Thyroid gland (tissue), 4 donors: ENCODE measurements at regions not wholly inside any gene's neighbourhood (a gene's known extent, or its start where the extent isn't known, plus 50 kb on each side); places are given as distances from the start of the nearest gene placed in this dataset.

Experiments
- DNase-seq, 2 donors: peaks; one replicate each; pipeline ENCODE4 v3.0.0-alpha.2; 2019
- H3K27ac ChIP-seq, 3 donors: fragments of 200-600 bp; sonication (generic); 1 replicate in 2 of 3; 2 replicates in 1 of 3; pipeline ENCODE4 v1.5.1; 2016 to 2019; ENCODE audit warnings: mild to moderate bottlenecking in 1 of 3, moderate library complexity in 1 of 3
- H3K27me3 ChIP-seq: fragments of 200-600 bp; sonication (generic); one replicate; pipeline ENCODE4 v1.5.1; 2019
- H3K36me3 ChIP-seq, 2 donors: fragments of 200-600 bp; sonication (generic); one replicate each; pipeline ENCODE4 v1.5.1; 2016 to 2019
- H3K4me1 ChIP-seq, 2 donors: fragments of 200-600 bp; sonication (generic); one replicate each; pipeline ENCODE4 v1.5.1; 2017 to 2019
- H3K4me3 ChIP-seq, 3 donors: fragments of 200-600 bp; sonication (generic); replicated peaks in 1 of 3; 1 replicate in 2 of 3; 2 replicates in 1 of 3; pipeline ENCODE4 v1.5.1; 2016; ENCODE audit warnings: mild to moderate bottlenecking in 1 of 3
- H3K9me3 ChIP-seq: fragments of 200-600 bp; sonication (generic); one replicate; pipeline ENCODE4 v1.5.1; 2017
- POLR2A ChIP-seq, 2 donors: fragments of 450-650 bp; IDR thresholded peaks; one replicate each; pipeline ENCODE4 v1.6.1; 2017; ENCODE audit warnings: antibody characterized with exemption in 2 of 2, mild to moderate bottlenecking in 2 of 2, moderate library complexity in 1 of 2
- WGBS, 2 donors: methylation state at CpG; one replicate each; pipeline ENCODE4 v1.1.5; 2017; 5-methylcytosine and 5-hydroxymethylcytosine counted together
- intact Hi-C: fragments of 100-400 bp; cut with DNase I; formaldehyde crosslinking; loops from one replicate; pipeline ENCODE4 v1.15.1; 2023
- TF ChIP-seq, protein P1 (sequence below), 6 experiments: fragments of 200-600 bp in 3 of 6; fragments of 450-650 bp in 3 of 6; sonication (generic) in 3 of 6; IDR thresholded peaks; one replicate each; pipeline ENCODE4 v1.5.1; 2016 to 2019; ENCODE audit warnings: antibody characterized with exemption in 6 of 6, mild to moderate bottlenecking in 2 of 6, inconsistent platforms in 1 of 6, moderate library complexity in 1 of 6

- intact Hi-C loops = no loop called here
- H3K9me3 ChIP-seq = no peaks in the 10 kb centered on the region
- no peaks in the 10 kb centered on the region for H3K27me3 ChIP-seq
- DNase-seq = no peak
- H3K4me1 ChIP-seq = peaks cover 4 to 10% of the 10 kb centered on the region in 2 donors
- 47 to 57% methylated on average over 4 of the region's 4 CpGs for WGBS, 2 donors
- no peaks in the 10 kb centered on the region for H3K36me3 ChIP-seq
- no peak for TF ChIP-seq POLR2A (IDR thresholded peaks at IDR 0.05)
- TF ChIP-seq, protein P1, sequence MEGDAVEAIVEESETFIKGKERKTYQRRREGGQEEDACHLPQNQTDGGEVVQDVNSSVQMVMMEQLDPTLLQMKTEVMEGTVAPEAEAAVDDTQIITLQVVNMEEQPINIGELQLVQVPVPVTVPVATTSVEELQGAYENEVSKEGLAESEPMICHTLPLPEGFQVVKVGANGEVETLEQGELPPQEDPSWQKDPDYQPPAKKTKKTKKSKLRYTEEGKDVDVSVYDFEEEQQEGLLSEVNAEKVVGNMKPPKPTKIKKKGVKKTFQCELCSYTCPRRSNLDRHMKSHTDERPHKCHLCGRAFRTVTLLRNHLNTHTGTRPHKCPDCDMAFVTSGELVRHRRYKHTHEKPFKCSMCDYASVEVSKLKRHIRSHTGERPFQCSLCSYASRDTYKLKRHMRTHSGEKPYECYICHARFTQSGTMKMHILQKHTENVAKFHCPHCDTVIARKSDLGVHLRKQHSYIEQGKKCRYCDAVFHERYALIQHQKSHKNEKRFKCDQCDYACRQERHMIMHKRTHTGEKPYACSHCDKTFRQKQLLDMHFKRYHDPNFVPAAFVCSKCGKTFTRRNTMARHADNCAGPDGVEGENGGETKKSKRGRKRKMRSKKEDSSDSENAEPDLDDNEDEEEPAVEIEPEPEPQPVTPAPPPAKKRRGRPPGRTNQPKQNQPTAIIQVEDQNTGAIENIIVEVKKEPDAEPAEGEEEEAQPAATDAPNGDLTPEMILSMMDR (IDR thresholded peaks at IDR 0.05) = no peak
- H3K4me3 ChIP-seq = no peak overlapping the region
- no peak overlapping the region for H3K27ac ChIP-seq
Observed at GRCh38 chr7:136062625-136063325, 85.6 kb upstream of the MTPN start.

DNA sequence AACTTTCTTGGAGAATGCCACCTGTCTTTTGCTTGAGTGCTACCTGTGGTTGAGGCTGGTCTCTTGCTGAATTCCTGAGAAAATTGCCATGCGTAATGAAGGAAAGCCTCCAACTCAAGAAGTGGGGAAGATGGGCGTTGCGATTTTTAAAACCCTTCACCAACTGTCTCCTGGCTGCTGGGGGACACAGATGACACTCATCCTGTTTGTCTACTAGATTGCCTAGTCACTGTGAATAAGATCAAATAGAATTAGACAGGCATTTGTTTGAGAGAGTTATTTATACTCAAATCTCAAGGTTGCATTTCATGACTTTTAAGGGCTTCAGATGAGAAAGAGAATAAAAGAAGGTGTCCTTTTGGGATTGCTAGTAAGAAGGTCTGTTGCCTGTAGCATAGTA lies 84.3 kb upstream of the MTPN start:
- TF ChIP-seq, protein P1 (IDR thresholded peaks at IDR 0.05) = no peak
- no peak for TF ChIP-seq POLR2A (IDR thresholded peaks at IDR 0.05)
- no peak for DNase-seq
- Histone ChIP-seq H3K9me3 (no peaks in the 10 kb centered on the region), H3K4me1 (peaks cover 4 to 10% of the 10 kb centered on the region in 2 donors), H3K27me3 (no peaks in the 10 kb centered on the region), H3K36me3 (no peaks in the 10 kb centered on the region), H3K4me3 (no peak overlapping the region), H3K27ac (no peak overlapping the region)
- intact Hi-C loops = no loop called here
- 95 to 100% methylated on average over 3 of the region's 3 CpGs for WGBS, 2 donors

DNA sequence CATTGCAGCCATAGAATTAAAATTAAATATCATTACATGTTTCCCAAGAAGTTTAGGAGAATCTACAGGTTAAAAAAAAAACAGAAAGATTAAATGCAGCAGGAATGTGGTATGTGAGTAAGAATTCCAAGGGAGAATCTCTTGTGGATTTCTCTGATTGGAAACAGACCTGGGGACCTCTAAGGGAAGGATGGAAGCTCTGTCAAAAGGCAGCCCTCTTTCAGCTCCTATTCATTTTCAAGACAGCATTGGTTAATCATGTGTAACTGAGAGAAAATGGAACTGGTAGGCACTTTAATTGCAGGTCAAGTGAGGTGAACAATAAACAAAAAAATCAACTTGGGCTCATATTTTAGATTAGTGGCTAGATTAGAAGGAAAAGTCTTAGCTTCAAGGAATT lies 81.4 kb upstream of the MTPN start:
- TF ChIP-seq POLR2A (IDR thresholded peaks at IDR 0.05) = no peak
- TF ChIP-seq, protein P1 (IDR thresholded peaks at IDR 0.05) = no peak
- no peak for DNase-seq
- no peak overlapping the region for H3K27ac ChIP-seq
- H3K27me3 ChIP-seq = no peaks in the 10 kb centered on the region
- no peaks in the 10 kb centered on the region for H3K36me3 ChIP-seq
- no peak overlapping the region for H3K4me3 ChIP-seq
- no peaks in the 10 kb centered on the region for H3K9me3 ChIP-seq
- intact Hi-C loops = no loop called here
- H3K4me1 ChIP-seq = peaks cover 4 to 10% of the 10 kb centered on the region in 2 donors

- WGBS, 2 donors = 88 to 92% methylated on average over 6 of the region's 6 CpGs
- no peaks in the 10 kb centered on the region for H3K27me3 ChIP-seq
- no peak for TF ChIP-seq POLR2A (IDR thresholded peaks at IDR 0.05)
- TF ChIP-seq, protein P1 (IDR thresholded peaks at IDR 0.05) = no peak
- intact Hi-C loops = no loop called here
- H3K9me3 ChIP-seq = no peaks in the 10 kb centered on the region
- no peaks in the 10 kb centered on the region for H3K36me3 ChIP-seq
- no peak for DNase-seq
- no peak overlapping the region for H3K4me3 ChIP-seq
- H3K4me1 ChIP-seq = peaks cover 4 to 10% of the 10 kb centered on the region in 2 donors
- H3K27ac ChIP-seq = no peak overlapping the region
Observed at GRCh38 chr7:136057509-136057908, 80.3 kb upstream of the MTPN start.

GRCh38 chr7:136056651-136057231 lies 79.6 kb upstream of the MTPN start:
- Histone ChIP-seq H3K36me3 (no peaks in the 10 kb centered on the region), H3K27ac (no peak overlapping the region), H3K27me3 (no peaks in the 10 kb centered on the region), H3K4me1 (peaks cover 4 to 10% of the 10 kb centered on the region in 2 donors), H3K9me3 (no peaks in the 10 kb centered on the region), H3K4me3 (no peak overlapping the region)
- no peak for TF ChIP-seq POLR2A (IDR thresholded peaks at IDR 0.05)
- TF ChIP-seq, protein P1 (IDR thresholded peaks at IDR 0.05) = no peak
- intact Hi-C loops = no loop called here
- 63 to 65% methylated on average over 6 of the region's 6 CpGs for WGBS, 2 donors
- peak in 1 of 2 donors; percentile 24 for DNase-seq
